GM19035 (cell line): ENCODE measurements at regions not wholly inside any gene's neighbourhood (a gene's known extent, or its start where the extent isn't known, plus 50 kb on each side); places are given as distances from the start of the nearest gene placed in this dataset.
"Not testable (repeated sequence)": the region's sequence is repeated elsewhere in the genome, so short reads cannot be mapped to it uniquely, and the experiment has no call there.

Experiments
- ATAC-seq: cut with Tn5 transposase; IDR thresholded peaks from one replicate; pipeline ENCODE4 v1.9.1; 2021; ENCODE audit not compliant: unreplicated experiment

DNA sequence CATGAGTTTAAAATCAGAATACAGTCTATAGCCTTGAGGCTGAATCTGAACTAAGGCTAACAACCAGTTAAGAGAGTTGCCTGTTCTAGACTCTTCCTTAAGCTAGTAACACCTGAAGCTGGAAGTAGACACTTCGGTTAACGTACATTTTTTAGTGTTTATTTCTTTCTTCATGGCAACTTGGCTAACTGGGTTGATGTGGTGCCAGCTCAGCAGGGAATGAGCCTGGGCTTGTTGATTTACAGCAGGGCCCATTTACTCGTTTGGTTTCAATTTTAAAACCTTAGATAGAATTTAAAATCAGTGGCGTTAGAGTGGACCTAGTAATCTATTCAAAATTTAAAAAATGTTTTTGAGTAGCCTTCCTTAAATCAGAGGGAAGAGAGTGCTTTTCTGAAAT lies 137.6 kb upstream of the ESX1 start:
- ATAC-seq, result no peak

DNA sequence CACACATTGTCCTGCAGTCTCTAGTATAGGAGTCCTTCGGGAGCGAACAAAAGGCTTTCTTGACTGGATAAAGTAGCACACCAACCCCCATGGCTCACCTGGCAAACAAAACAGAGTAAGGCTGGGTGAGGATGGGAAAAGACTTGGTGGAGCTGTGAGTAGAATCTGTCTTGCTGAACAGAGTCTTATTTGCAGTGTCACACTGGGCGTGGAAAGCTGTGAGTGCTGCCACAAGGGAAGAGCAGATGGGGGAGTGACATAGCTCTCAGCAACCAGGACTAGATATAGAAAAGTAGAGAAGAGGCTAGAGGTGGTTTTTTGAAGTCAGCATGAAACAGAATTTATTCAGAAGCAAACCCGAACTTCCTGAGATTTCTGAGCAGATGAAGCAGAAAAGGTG lies 137.2 kb upstream of the ESX1 start:
- ATAC-seq, result no peak

DNA sequence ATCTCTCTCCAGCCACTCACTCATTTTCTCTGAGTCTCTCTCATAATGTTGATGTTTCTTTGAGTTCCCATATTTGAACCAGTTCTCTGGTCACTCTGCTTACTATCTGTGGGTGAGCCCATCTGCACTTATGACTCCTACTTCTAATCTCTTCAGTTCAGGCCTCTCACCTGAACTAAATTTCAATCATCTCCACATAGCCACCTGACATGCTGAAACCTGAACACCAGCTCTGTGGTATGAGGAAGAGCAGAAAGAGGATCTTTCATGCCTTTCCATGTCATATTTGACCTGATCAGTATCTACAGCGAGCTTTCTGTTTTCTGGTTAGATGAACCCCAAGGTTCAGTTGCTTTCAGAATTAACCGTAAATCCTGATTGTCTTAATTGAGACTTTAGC lies 122.2 kb upstream of the ESX1 start:
- ATAC-seq, result no peak

DNA sequence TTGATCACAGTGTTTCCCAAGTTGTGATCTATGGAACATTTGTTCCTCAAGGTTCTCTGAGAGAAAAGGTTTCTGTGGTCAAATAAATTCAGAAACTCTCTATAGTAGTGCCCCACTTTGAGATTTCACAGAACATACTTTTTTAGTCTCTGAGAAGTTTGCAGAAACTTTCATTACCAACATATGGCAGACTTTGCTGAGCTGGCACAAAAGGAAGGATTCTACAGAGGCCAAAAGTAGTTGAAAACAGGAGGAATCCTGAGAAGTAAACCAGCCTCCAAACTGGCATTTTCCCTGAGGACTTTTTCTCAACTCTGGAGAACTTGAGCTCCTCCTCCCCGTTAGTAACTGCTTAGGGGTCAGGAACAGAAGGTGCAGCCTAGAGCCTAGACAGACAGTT lies 117.8 kb upstream of the ESX1 start:
- ATAC-seq, result no peak

DNA sequence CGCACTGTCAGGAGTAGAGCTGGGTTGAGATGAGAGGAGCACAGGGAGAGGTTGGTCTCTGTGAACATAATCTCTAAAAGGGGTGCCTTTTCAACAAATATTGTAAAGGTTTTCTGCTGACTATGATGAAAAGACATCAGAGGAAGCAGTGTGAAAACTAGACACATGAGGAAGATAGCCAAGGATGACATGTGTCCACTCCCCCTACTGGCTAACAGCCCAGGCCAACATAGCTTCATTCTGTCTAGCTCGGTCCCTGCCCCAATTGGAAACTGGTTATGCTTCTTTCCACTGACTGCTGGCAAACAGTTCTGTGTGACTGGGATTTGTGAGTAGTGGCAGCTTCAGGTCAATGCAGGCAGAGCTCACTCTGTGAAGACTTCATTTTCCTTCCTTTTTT lies 115.4 kb upstream of the ESX1 start:
- ATAC-seq, result no peak

DNA sequence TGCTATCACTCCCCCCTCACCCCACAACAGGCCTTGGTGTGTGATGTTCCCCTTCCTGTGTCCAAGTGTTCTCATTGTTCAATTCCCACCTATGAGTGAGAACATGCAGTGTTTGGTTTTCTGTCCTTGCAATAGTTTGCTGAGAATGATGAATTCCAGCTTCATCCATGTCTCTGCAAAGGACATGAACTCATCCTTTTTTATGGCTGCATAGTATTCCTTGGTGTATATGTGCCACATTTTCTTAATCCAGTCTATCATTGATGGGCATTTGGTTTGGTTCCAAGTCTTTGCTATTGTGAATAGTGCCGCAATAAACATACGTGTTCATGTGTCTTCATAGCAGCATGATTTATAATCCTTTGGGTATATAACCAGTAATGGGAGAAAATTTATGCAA lies 106.0 kb upstream of the ESX1 start:
- not testable (repeated sequence) for ATAC-seq

DNA sequence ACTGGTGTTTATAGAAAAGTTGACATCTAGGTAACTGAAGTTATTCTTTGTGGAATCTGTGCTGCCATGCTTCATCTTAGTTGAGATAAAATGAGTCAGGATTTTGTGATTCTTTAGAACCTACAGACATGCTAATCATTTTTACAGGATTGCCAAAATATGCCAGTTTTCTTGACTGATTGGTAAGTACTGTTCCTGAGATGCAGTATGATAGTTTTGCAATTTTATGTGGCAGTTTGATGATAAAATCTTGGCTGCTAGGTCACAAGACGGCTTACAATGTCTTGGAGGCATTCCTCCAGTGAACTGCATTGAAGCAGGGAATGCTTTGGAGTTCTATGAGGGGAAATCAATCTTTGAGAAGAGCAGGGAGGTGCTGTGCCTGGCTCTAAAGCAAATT lies 104.4 kb upstream of the ESX1 start:
- no peak for ATAC-seq

DNA sequence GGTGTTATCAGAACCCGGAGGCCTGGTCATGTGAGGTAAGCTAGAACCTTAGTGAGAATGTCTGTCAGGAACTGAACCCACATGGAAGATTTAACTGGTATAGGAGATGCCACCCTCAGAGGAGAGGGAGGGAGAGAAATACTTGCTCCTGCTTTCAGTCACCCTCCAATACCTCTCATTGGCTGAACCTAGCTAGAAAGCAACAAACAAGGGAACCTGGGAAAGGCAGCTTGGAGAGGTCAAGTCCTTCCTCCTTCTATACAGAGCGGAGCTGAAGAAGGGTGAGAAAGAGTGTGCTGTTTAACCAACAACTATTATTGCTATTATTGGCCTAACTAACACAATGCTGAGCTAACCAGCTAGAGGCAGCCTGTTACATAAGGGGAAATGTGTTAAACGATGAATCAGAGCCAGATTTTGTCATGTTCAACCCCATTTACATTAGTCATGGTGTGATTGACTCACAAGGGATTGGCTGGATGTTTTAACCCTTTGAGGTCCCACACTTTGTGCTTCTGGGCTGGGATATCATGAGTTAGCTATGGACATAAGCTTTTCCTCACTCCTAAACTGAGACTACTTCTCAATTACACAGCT lies 96.5 kb upstream of the ESX1 start:
- no peak for ATAC-seq

DNA sequence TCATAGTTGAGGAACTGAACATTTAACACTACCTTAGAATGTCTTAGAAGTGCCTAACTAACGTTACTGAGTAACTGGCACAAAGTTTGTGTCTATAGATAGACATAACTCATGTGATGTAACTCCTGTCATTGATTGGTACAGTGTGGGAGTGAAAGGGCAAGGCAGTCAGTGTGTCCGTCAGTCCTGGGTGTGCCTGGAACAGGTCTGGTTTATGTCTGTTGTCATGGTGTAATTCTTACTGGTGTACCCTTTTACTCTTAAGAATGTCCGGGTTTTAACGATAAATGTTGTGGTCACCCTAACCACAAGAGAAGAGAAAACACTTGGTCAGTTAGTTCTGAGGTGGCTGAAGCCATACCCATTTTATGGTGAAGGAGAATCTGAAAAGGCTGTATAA lies 93.1 kb upstream of the ESX1 start:
- no peak for ATAC-seq

DNA sequence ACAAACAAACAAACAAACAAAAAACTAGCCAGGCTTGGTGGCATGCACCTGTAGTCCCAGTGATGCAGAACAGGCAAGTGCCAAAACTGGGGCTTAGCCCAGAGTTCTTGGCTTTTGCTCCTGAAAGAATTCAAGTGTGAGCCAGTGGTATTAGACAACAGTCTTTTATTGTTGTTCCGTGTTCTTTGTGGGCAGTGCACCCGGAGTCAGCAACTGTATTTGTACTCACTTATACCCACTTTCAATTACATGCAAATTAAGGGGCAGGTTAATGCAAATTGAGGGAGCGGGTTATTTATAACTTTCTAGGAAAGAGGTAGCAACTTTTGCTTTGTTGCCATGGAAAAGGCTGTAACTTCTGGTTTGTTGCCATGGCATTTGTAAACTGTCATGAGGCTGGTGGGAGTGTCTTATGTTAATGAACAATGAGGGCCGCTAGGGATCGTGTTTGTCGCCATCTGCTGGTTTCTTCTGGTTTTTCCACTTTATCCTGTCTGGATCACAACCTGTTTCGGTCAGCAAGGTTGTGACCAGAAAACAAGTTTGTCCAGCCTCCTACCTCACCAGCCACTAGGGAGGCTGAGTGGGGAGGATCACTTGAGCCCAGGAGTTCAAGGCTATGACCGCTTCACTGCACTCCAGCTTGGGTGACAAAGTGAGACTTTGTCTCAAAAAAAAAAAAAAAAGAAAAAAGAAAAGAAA lies 88.8 kb upstream of the ESX1 start:
- peak; percentile 79 for ATAC-seq

DNA sequence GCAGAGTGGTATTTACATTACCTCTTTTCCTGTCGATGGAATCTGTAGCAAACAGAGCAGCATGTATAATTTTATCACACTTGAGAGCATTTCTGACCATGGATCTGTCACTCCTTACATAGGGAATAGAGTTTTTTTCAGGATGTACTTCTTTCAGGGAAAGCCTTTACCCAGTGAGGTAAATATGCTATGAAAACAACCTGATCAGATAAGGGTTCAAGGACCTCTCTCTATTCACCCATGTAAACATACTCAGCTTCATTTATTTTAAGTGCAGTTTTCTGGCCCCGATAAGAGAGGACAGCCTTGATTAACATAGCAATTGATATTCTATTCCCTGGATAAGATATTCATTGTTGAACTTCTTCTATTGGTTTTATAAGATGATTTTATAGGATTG lies 87.3 kb upstream of the ESX1 start:
- ATAC-seq, result no peak

DNA sequence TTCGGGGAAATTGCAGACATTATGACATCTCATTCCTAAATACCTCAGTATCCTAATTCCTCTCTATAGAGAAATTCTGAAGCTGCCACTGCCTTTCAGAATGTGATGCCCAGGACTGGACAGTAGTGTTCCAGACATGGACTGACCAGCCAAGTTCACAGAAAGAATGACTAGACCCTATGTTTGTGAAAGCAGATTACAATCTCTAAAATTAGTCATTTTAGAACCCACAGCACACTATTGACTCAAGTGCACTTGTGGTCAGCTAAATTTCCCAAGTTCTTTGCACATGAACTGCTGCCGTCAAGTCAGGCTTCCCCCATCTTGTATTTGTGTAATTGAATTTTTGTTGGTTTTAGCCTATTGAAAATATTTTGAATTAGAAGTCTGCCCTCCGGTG lies 81.0 kb upstream of the ESX1 start:
- ATAC-seq, result no peak

DNA sequence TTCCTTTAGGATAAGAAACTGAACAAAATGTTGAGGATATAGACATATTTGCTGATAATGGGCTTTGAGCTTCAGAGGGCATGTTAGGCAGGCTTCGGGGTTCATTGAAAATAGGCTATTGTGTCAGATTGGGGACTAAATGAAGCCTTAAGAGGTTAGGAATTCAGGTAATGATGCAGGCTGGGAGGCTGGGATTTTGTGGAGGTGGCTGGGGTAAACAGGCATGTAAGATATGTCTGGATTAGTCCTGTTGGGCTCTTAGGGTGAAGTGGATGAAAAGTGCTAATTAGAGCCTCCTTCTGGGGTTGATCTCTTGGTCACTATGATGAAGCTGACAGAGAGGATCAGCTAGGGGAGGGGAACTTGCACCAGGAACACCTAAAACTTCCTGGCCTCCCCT lies 80.2 kb upstream of the ESX1 start:
- no peak for ATAC-seq

DNA sequence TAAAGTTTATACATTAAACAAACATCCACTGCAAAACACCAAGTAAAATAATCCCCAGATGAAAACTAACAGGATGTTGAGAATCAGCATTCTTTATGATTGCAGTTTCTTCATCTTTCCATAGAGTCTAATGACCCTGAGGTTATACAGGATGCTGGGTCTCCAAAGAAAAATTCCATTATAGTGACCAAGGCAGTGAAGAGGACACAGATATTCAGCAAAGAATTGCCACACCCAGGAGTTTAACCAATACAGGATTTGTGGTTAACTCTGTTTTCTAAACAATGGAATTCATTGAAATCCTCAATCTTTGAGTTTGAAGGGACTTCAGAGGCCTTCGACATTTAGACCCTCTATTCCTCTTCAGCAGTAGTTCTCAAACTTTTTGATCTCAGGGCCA lies 76.2 kb upstream of the ESX1 start:
- no peak for ATAC-seq

DNA sequence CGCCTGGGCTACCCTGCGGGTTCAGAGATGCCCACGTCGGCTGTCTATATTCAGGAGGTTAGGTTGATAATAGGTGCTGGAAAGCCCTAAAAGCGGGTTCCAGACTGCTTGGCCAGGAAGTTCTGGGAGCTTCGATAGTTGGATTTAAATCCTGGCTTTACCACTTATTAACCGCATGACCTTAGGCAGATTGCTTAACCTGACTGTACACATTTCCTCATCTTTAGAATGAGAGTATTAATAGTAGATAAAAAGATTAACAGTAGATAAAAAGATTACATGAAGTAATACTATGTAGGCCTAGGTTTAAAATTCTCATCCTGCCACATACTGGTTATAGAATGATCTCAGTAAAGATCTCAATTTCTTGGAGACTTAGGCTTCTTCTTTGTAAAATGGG lies 75.0 kb upstream of the ESX1 start:
- ATAC-seq, result no peak

DNA sequence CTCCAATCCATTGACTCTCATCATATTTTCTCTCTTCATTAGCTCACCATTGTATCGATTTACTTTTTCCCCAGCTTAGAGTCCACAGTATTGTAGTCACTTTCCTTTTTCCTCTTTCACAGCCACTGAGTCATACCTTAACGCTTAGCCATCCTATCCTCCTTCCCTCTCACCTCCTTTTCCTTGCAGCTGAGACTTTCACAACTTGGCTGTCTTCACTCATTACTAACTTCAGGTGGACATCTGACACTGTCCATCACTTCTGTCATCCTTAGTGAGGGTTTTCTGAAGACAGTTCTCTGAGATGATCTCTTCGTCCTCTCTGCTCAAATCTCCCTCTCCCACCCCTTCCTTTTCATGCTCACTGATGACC lies 70.5 kb upstream of the ESX1 start:
- no peak for ATAC-seq

DNA sequence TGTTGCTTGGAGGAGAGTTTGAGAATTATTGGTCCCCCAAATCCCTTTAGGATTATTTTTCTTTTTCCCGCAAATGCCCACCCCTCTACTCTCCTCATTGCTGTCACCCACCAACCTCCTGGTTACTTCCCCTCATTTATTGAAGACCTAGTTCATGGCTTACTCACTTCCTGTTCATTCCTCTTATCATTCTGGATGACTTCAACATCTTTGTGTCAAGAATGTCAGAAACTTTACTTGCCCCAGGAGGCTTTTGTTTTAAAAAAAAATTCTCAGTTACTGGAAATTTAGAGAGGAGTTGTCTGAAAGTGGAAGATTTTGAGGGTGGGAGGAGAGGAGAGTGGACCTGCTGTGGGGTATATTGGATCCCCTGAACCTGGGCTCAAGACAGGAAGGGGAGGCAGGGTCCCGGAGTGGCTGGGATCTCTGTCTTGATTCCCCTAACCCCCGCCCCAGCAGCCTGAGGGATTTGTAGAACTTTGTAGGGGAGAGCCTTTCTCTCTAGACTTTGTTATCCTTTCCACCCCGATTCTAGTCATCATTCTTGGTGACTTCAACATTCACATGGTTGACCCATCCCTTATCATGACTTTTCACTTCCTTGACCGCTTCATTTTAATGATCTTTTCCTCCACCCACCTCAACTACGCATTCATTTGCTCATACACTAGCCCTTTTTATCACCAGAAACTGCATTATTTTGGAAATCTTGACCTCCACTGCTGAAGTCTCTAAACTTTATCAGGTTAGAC lies 69.9 kb upstream of the ESX1 start:
- ATAC-seq, result no peak

DNA sequence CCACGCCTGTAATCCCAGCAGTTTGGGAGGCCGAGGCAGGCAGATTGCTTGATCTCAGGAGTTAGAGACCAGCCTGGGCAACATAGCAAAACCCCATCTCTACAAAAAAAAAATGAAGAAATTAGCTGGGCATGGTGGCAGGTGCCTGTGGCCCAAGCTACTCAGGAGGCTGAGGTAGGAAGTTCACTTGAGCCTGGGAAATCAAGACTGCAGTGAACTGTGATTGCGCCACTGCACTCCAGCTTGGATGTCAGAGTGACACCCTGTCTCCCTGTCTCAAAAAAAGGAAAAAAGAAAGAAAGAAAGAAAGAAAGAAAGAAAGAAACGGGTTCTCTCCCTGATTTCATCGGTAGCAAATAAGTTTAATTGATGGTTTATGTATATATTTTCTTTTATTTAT lies 64.6 kb upstream of the ESX1 start:
- ATAC-seq, result no peak

DNA sequence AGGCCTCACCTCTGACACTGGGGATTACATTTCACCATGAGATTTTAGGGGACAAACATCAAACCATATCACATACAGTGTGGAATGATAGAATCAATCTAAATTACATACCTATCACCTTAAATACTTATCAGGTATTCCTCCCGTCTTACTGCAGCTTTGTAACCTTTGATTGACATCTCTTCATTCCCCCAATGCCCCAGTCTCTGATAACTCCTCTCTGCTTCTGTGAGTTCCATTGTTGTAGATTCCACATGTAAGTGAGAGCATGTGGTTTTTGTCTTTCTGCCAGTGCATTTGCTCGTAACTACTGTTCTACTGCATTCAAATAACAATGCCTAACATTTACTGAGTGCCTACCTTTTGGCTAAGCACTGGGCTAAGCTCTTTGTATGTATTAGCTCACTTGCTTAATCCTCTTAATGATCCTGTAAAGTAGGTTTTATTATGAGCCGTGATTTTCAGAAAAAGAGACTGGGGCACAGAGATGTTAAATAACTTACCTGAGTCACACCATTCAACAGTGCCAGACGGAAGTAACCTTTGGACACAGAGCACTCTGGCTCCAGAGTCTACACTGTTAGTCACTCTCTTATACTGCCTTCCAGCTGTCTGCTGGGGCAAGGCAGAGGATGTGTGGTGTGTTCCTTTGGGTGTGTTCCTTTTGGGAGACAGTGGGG lies 63.7 kb upstream of the ESX1 start:
- ATAC-seq, result no peak

DNA sequence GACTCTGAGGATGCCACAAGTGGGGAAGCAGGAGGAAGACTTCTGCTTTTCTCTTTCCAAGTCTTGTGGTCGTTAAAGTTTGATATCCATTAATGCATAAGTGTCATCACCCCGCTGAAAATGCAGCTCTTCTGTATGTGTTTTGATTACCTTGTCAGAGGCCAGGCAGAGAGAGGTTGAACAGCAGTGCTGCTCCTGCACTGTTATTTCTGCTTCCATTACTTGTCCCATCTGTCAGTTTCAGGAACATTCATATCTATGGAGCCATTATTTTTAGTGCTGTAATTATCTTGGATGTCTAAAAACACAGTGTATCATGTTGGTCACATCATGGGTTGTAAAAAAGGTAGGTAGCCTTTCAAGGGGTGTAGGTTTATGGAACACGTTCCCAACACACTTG lies 62.0 kb upstream of the ESX1 start:
- no peak for ATAC-seq

DNA sequence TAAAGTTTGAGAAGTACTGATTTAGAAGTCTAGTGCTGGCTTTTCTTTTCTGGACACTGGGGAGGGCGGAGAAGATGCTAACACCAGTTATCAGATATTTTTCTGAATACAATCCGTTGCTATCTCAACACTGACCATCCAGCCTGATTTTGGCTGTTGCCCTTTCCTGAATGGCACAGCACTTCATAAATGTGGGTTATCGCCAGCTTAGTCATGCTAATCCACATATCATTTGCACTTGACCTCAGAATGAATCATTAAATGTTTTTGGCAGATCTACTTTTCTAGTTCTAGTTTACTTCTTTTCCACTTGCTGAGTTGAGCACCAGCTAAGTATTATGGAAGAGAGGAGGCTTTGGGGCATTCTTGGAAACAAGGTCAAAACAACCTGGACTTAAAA lies 60.8 kb upstream of the ESX1 start:
- ATAC-seq, result no peak

DNA sequence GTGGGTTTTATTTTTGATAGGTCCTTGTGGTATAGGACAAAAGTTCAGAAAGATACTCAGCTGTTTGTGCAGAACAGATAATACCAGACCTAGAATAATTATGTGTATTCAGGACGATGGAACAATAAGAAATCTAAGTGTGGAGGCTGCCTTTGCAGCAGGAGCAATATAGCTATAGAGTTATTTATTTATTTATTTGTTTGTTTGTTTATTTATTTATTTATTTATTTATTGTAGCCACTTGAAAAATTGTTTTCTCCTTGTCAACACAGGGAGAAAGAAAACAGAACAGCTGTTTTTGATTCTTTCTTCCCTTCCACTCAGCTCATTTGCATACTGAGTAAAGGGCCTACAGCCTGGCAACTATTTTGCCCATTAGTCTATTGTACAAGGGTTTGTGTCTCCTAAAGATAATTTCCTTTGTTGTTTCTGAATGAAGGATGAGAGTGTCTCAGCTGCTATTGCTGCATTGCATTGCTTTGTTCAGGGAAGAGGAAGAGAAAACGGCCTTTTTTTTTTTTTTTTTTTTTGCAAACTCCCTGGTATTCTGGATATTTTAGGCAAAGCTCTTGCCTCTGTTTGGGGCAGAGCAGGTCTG lies 56.0 kb upstream of the ESX1 start:
- ATAC-seq, result no peak
